ENCODE measurements at regions not wholly inside any gene's neighbourhood (a gene's known extent, or its start where the extent isn't known, plus 50 kb on each side); places are given as distances from the start of the nearest gene placed in this dataset.

- FAIRE-seq (no peak), DNase-seq (ENCODE audit: low spot score) (no peak)
Measured at GRCh38 chr18:72368308-72368707, 175.8 kb downstream of the CBLN2 start.

DNA sequence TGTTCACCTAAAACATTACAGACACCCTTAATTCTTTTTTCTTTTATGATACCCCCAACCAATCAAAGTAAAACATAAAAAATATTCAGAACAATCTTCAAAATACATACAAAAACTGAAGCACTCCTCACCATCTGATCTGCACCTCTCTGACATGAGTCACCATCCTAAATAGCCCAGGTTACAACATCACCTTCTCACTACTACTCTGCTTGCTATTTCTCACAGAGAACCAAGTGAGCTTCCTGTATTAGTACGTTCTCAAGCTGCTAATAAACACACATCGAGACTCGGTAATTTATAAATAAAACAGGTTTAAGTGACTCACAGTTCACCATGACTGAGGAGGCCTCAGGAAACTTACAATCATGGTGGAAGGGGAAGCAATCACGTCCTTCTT, 183.5 kb downstream of the CBLN2 start:
- DNase-seq (ENCODE audit: low spot score), result no peak

GRCh38 chr18:72342933-72343332, 201.2 kb downstream of the CBLN2 start:
- FAIRE-seq, result no peak

More for the DNA sequence above, 183.5 kb downstream of the CBLN2 start:
- FAIRE-seq, result no peak

DNA sequence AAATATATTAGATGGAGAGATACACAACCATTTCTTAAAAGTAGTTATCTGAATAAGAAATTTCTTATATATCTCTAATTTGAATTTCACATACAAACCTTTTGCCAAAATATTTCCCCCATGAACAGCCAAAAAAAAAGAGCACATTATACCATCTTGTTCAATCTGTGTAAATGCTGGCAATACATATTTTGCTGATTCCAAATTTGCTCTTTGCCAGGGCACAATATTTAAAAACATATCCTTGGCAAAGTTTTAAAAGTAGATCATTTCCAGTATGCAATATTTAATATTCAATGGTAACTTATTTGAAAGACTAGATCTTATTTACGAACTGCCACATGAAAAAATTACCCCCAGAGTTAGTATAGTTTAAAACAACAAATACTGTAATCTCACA, 204.2 kb downstream of the CBLN2 start:
- FAIRE-seq, result no peak
- no peak for DNase-seq (ENCODE audit: low spot score)

More at GRCh38 chr18:72342933-72343332, 201.2 kb downstream of the CBLN2 start:
- DNase-seq (ENCODE audit: low spot score), result no peak

GRCh38 chr18:72336786-72337185, 207.4 kb downstream of the CBLN2 start:
- FAIRE-seq, result no peak
- DNase-seq (ENCODE audit: low spot score), result no peak

DNA sequence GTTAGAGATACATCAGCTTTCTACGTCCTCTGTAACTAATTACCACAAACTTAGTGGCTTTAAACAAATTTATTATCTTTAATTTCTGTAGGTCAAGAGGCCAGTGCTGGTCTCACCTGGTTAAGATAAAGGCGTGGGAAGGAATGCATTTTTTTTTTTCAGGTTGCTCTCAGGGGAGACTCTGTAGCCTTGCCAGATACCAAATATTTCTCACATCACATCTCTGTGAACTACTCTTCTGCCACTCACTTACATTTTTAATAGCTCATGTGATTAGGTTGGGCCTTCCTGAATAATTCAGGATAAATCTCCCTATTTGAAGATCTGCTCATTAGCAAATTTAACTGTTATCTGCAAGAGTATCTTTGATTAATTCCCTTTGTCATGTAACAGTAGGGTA, 214.6 kb downstream of the CBLN2 start:
- DNase-seq (ENCODE audit: low spot score), result no peak
- FAIRE-seq, result no peak

DNA sequence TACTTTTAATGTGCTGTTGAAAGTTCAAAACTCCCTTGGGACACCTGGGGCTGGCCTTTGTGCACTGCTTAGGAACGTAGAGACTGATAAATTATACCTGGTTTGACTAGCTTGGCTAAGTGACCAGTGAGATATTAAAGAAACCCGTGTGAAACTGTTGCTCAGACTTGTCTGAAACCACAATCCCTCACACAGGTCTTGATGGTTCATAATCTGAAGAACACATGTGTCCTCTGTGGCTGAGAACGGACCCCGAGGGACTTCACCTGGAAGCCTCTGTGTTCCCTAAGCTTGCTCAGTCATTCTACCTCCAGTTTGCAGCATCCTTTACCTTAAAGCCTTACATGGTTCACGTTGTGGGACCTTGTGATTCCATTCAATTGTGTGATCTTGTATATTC, 218.8 kb downstream of the CBLN2 start:
- DNase-seq (ENCODE audit: low spot score) (no peak), FAIRE-seq (no peak)

DNA sequence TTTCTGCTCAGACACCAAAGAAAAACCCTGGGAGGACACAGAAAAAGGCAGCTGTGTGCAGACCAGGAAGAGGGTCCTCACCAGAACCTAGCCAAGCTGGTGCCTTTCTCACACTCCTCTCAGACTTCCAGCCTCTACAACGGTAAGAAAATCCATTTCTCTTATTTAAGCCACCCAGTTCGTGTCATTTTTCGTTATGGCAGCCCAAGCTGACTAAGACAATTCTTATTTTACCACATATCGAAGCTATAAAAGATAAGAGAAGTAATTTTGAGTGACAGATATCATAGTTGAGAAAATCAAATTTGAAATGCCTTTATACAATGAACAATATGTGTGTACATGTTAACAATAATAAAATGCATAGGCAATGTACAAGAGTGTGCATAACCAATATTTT, 219.5 kb downstream of the CBLN2 start:
- FAIRE-seq (no peak), DNase-seq (ENCODE audit: low spot score) (no peak)

DNA sequence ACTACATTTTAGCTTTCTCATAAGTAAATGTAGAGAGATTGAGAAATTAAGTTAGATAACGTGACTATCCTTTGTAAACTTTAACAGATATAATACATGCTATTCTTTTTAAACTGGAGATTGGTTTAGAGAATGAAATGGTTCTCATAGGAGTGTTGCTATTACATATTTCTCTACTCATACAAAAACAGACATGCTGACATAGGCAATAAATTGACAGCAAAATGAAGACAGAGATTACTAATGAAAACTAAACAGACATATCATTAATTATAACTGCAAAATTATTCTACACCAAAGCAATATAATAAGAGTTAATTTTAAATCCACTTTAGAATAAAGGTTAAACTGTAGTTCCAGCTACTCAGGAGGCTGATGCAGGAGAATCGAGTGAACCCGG, 227.6 kb downstream of the CBLN2 start:
- no peak for FAIRE-seq

DNA sequence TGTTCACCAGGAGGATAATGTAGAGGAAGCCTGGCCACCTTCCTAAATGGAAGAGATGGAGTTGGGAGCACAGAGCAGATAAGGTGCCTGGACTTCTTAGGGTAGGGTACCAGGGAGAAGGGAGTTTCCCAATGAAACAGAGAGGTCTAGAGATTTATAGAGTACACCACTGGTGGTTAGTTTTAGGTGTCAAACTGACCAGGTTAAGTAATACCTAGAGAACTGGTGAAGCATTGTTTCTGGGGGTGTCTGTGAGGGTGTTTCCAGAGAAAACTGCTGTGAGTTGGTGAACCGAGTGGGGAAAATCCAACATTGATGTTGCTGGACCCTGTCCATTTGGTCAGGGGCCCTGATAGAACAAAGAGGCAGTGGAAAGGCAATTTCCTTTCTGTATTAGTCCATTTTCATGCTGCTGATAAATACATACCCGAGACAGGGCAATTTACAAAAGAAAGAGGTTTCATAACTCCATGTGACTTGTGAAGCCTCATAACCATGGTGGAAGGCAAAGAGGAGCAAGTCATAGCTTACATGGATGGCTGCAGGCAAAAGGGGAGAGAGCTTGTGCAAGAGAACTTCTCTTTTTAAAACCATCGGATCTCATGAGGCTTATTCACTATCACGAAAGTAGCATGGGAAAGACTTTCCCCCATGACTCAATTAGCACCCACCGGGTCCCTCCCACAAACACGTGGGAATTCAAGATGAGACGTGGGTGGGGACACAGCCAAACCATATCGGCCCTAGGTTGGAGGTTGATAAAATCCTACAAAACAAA, 260.8 kb downstream of the CBLN2 start:
- FAIRE-seq (no peak), DNase-seq (ENCODE audit: low spot score) (no peak)

More for the DNA sequence above, 227.6 kb downstream of the CBLN2 start:
- no peak for DNase-seq (ENCODE audit: low spot score)

DNA sequence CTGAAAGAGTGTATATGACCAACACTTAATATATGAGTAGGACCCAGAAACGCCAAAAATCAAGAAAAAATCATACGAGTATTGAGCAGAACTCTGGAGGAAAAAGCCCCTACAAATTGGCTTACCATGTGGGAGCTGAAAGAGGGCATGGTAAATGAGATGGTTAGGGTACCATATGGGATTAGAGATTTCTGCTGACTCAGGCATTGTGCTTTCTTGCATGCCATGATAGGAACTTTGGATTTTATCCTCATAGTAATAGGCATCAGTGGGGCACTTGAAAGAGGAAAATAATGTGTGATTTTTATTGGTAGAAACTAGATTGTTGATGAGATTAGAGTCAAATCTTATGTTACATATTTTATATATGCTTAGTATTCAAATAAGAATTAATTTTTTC, 271.1 kb downstream of the CBLN2 start:
- FAIRE-seq, result no peak
- DNase-seq (ENCODE audit: low spot score), result no peak

- DNase-seq (ENCODE audit: low spot score), result no peak
Measured at GRCh38 chr18:72261590-72261989, 282.6 kb downstream of the CBLN2 start.

GRCh38 chr18:72246076-72246475, 298.1 kb downstream of the CBLN2 start:
- FAIRE-seq (no peak), DNase-seq (ENCODE audit: low spot score) (no peak)

More at GRCh38 chr18:72261590-72261989, 282.6 kb downstream of the CBLN2 start:
- no peak for FAIRE-seq

- no peak for FAIRE-seq
- DNase-seq (ENCODE audit: low spot score), result no peak
Measured at GRCh38 chr18:72235422-72235821, 308.7 kb downstream of the CBLN2 start.

DNA sequence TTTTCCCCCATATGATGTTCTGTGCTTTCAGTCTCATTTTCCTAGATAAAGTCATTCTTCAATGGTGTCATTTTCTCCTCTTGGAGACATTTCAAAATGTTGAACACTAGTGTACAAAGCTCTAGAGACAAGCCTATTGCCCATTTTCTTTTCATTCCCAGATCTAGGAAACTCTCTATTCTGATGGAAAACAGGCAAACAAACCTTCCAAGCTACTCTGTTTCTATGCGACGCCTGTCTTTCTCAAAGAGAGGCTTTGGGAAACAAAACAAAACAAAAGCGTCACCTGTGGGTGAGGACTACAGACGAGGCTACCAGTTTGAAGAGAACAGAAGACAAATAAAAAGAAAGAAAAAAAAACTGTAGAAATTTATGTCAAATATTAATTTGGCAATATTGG, 311.0 kb downstream of the CBLN2 start:
- no peak for DNase-seq (ENCODE audit: low spot score)
- FAIRE-seq, result no peak

- DNase-seq (ENCODE audit: low spot score) (no peak), FAIRE-seq (no peak)
Measured at GRCh38 chr18:72232644-72233043, 311.5 kb downstream of the CBLN2 start.

GRCh38 chr18:72225958-72226357, 318.2 kb downstream of the CBLN2 start:
- no peak for DNase-seq (ENCODE audit: low spot score)
- FAIRE-seq, result no peak

DNA sequence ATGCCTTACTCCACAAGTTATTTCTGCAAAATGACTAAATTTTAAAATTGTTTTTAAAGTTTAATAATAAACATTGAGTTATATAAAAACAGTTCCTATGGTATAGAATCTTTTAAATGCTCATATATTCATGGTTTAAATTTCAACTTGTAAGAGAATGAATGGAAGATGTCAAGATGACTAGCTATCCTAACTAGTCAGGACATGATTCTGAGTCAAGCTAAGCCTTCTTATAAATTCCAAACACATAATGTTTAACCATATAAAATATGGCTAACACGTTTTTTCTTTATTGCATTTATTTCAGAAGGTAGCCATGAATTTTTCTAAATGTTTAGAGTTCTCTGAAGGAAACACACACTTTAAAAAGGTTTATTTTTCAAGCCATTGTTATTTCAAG, 320.4 kb downstream of the CBLN2 start:
- no peak for FAIRE-seq
- no peak for DNase-seq (ENCODE audit: low spot score)

GRCh38 chr18:72208920-72209676, 335.0 kb downstream of the CBLN2 start:
- DNase-seq (ENCODE audit: low spot score) (no peak), FAIRE-seq (no peak)

GRCh38 chr18:72207280-72207679, 336.9 kb downstream of the CBLN2 start:
- DNase-seq (ENCODE audit: low spot score) (no peak), FAIRE-seq (no peak)

DNA sequence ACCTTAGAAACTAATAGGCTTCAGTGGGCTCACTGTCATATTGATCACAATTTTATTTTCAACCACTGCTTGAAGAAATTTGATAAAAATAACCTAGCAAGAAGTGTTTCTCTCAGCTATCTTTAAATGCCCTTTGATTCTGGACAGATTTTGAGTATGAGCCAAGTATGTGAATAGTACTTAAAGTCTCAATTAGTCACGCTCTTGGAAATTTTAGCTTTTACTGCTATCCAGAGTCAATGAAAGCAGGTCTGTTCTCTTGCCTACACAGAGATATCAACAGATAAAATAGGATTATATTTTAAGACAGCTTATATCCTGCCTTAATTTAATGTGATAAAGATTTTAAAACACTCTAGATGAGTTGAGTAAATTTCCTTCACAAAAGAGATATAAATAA, 337.3 kb downstream of the CBLN2 start:
- no peak for FAIRE-seq
- no peak for DNase-seq (ENCODE audit: low spot score)

DNA sequence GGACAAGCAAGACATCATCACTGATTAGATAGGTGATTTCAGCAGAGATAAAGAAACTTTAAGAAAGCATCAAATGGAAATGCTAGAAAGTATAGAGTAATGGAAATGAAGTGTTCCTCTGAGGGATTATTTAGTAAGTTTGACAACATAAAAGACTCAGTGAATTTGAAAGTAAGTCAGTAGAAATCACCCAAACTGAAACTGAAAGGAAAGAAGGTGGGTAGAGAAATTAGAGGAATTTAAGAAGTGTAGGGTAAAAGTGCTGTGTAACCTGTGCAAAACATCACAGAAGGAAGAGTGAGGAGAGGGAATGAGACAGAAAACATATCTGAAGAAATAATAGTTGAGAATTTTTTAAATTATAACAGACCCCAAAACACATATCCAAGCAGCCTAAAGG, 343.1 kb downstream of the CBLN2 start:
- DNase-seq (ENCODE audit: low spot score) (no peak), FAIRE-seq (no peak)

DNA sequence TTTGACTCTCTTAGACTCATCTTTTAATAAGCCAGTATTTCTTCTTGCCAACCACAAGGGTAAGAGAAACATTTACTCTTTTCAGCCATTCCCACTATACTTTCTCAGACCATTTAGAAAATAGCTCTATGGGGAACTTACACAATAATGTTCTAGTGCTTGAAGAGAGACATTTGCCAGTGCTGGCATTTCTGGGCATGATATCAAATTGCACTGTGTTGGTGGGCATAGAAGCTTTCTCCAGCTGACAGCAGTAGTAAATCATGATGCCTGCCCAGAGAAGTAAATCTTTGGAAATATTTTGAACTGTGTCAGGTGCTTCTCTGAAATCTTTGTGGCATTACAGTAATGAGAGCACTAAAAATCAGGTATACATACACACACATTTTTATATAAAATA, 346.6 kb downstream of the CBLN2 start:
- no peak for DNase-seq (ENCODE audit: low spot score)
- no peak for FAIRE-seq
